SK-N-MC (cell line): ENCODE measurements at regions not wholly inside any gene's neighbourhood (a gene's known extent, or its start where the extent isn't known, plus 50 kb on each side); places are given as distances from the start of the nearest gene placed in this dataset.

Source experiments
- EZH2 ChIP-seq: fragments of 200-600 bp; sonication (generic); IDR thresholded peaks from one replicate; pipeline ENCODE4 v1.6.1; 2017; ENCODE audit warnings: antibody characterized with exemption
- POLR2AphosphoS5 ChIP-seq: IDR thresholded peaks from 2 replicates; pipeline ENCODE4 v1.6.1; 2012; ENCODE audit warnings: mild to moderate bottlenecking, low read depth, low read length, borderline replicate concordance

DNA sequence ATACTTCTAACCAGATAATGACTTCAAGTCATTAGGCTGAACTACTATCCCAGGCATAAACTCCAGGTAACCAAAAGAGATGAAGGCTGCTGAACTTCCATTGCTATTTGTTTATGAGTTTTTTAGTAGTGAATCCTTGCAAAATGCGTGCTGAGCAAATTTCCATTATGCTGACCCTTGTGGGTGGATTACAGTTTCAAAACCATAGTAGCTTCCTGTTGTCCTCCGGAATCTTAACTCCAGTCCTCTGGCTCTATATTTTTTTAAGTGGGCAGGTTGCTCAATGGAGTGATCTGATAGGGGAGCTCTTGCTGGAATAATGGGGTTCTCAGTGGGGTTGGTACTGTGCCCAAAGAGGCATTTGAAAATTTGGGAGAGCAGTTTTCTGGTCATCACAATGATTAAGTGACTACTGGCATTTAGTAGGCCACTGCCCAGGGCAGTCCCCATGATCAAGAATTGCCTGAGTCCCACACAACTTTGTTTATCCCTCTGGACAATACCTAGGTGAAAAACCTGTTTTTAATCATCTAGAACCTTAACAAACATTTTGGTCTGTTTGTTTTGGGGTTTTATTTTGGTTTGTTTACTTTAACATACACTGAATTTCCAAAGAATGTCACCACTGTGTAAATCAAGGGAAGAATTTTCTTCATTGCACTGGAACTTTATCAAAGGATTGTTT, 302.3 kb upstream of the GATB start:
- TF ChIP-seq EZH2, result no peak
- no peak for TF ChIP-seq POLR2AphosphoS5
